GM19043 (cell line): ENCODE measurements at regions not wholly inside any gene's neighbourhood (a gene's known extent, or its start where the extent isn't known, plus 50 kb on each side); places are given as distances from the start of the nearest gene placed in this dataset.

Experiments used
- ATAC-seq: cut with Tn5 transposase; IDR thresholded peaks from one replicate; pipeline ENCODE4 v1.9.1; 2021; ENCODE audit warnings: low read depth; ENCODE audit not compliant: unreplicated experiment

- no peak for ATAC-seq
Measured at GRCh38 chr13:106721599-106721998, 153.7 kb upstream of the ARGLU1 start.

- ATAC-seq, result no peak
Measured at GRCh38 chr13:106714271-106714982, 146.5 kb upstream of the ARGLU1 start.

GRCh38 chr13:106712381-106712780 lies 144.4 kb upstream of the ARGLU1 start:
- no peak for ATAC-seq

GRCh38 chr13:106710266-106710665 lies 142.3 kb upstream of the ARGLU1 start:
- no peak for ATAC-seq

- no peak for ATAC-seq
Measured at GRCh38 chr13:106709522-106709921, 141.6 kb upstream of the ARGLU1 start.

GRCh38 chr13:106702505-106702904 lies 134.6 kb upstream of the ARGLU1 start:
- ATAC-seq, result no peak

GRCh38 chr13:106701771-106702341 lies 133.9 kb upstream of the ARGLU1 start:
- ATAC-seq, result no peak

- ATAC-seq, result no peak
Measured at GRCh38 chr13:106700439-106700838, 132.5 kb upstream of the ARGLU1 start.

GRCh38 chr13:106700007-106700406 lies 132.1 kb upstream of the ARGLU1 start:
- ATAC-seq, result no peak

GRCh38 chr13:106699311-106699710 lies 131.4 kb upstream of the ARGLU1 start:
- ATAC-seq, result no peak

- ATAC-seq, result no peak
Measured at GRCh38 chr13:106696719-106697118, 128.8 kb upstream of the ARGLU1 start.

GRCh38 chr13:106696140-106696539 lies 128.2 kb upstream of the ARGLU1 start:
- ATAC-seq, result no peak

GRCh38 chr13:106695139-106695538 lies 127.2 kb upstream of the ARGLU1 start:
- no peak for ATAC-seq

- no peak for ATAC-seq
Measured at GRCh38 chr13:106691861-106692260, 123.9 kb upstream of the ARGLU1 start.

- ATAC-seq, result no peak
Measured at GRCh38 chr13:106691341-106691740, 123.4 kb upstream of the ARGLU1 start.

GRCh38 chr13:106690779-106691178 lies 122.8 kb upstream of the ARGLU1 start:
- ATAC-seq, result no peak

- no peak for ATAC-seq
Measured at GRCh38 chr13:106689906-106690305, 122.0 kb upstream of the ARGLU1 start.

GRCh38 chr13:106688940-106689339 lies 121.0 kb upstream of the ARGLU1 start:
- no peak for ATAC-seq

GRCh38 chr13:106686163-106686562 lies 118.2 kb upstream of the ARGLU1 start:
- no peak for ATAC-seq

- no peak for ATAC-seq
Measured at GRCh38 chr13:106685143-106685542, 117.2 kb upstream of the ARGLU1 start.

GRCh38 chr13:106683918-106684317 lies 116.0 kb upstream of the ARGLU1 start:
- no peak for ATAC-seq

- no peak for ATAC-seq
Measured at GRCh38 chr13:106683179-106683578, 115.2 kb upstream of the ARGLU1 start.
